Fibroblast of skin of abdomen (primary cell): ENCODE measurements at regions not wholly inside any gene's neighbourhood (a gene's known extent, or its start where the extent isn't known, plus 50 kb on each side); places are given as distances from the start of the nearest gene placed in this dataset.
A peak's percentile ranks its signal among the peaks of the same experiment; 100 is the strongest.
"Not testable (repeated sequence)": the region's sequence is repeated elsewhere in the genome, so short reads cannot be mapped to it uniquely, and the experiment has no call there.

ENCODE experiments used
- DNase-seq: peaks from one replicate; pipeline ENCODE4 v3.0.0-alpha.2; 2013

GRCh38 chr18:40326985-40327384, 1628.0 kb upstream of the PIK3C3 start:
- no peak for DNase-seq

DNA sequence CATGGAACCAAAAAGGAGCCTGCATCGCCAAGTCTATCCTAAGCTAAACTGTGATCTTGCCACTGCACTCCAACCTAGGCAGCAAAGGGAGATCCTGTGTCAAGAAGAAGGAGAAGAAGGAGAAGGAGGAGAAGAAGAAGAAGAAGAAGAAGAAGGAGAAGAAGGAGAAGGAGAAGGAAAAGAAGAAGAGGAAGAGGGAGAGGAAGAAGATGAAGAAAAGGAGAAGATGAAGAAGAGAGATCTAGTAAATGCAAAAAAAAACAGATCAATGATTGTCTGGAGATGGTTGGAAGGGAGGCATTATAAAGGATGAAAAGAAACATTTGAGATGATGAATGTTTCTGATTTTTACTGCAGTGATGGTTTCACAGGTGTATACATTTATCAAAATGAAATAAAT, 1629.0 kb upstream of the PIK3C3 start:
- no peak for DNase-seq

DNA sequence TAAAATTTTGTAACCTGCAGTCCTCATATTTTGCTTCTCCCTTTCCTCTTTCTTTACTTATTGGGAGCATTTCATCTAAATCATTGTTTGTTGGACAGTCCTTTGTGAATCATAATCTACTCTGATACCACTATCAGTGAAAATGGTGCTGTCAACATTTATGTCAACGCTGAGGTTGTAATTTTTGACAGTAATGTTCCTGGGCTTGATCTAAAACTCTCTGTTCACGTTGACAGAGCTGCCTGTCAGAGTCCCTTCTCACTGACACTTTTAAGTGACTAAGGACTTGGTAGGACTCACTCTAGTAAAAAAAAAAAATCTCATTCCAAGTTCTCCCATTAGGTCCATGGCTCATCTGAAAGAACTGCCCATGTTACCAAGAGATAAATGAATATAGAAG, 1640.8 kb upstream of the PIK3C3 start:
- DNase-seq, result no peak

GRCh38 chr18:40313030-40313642, 1641.9 kb upstream of the PIK3C3 start:
- DNase-seq, result no peak

GRCh38 chr18:40307627-40308026, 1647.4 kb upstream of the PIK3C3 start:
- no peak for DNase-seq

DNA sequence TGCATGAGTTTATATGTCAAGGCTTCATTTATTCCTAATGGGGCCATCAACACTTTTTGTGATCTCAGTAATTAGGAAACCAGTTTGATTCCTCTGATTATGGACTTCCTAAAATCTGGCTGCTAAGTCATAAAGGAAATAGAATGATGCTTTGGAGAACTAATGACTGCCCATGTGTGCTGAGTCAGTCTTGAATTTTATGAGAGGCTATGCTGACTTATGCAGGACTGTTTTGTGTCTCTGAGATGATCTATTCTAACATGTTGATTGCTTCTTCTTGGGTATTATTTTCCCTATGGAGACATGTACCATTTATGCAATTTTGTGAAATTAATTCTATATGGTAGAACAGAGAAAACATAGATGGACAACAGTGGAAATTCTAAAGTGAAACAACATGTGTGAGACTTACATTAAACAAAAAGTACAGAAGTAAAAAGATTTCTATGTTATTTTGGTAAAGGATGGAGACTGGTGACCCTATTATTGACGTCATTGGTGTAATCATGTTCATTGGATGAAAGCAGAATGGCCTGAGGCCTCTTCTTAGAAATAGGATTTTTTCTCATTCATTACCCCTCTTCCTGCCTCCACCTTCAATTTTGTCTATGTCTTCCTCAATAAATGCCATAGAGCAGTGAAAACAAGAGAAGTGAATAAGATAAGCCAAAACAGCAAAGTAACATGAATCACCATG, 1658.2 kb upstream of the PIK3C3 start:
- DNase-seq, result no peak

DNA sequence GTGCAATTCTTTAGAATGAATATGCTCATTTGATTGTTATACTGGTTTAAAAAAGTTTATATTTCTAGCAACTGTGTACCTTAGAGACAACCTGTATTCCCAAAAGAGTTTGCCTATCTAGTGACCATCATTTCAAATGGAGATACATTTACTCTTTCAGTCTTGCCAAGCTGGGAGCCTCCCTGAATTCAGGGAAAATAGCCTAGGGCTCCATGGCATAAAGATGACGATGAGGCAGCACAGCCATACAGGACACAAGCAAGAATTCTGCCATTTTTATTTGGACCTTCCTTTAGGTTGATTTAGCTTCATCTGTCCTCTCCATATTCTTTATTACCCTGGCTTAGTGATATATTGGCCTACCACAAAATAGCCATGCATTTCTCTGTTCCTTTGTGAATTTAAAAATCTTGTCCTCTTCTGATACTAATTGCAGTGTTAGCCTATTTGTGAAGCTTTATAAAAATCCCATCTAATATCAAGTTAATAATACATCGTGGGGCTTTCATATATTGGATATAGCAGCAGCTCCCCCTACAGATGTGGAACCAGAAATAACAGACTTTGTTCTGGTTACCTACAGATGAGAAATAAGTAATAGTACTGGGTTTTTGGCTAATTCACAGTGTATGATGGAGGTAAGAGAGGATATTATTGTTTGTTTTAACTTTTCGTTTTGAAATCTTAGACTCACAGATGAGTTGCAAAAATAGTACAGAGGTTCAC, 1661.9 kb upstream of the PIK3C3 start:
- DNase-seq, result peak; percentile 5

DNA sequence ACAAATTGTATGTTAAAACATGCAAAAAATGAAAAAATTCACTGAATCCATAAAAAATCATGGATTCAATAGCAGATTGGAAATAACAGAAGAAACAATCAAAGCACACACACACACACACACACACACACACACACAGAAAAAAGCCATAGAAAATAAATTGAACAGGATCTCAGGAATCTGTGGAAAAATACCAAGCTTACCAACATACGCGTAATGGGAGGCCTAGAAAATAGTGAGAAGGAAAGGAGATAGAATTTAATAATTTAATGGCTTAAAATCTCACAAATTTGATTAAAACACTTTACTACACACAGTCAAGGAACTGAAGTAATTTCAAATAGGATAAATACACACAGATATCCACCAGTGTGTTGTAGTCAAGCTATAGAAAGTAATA, 1671.5 kb upstream of the PIK3C3 start:
- DNase-seq, result no peak

DNA sequence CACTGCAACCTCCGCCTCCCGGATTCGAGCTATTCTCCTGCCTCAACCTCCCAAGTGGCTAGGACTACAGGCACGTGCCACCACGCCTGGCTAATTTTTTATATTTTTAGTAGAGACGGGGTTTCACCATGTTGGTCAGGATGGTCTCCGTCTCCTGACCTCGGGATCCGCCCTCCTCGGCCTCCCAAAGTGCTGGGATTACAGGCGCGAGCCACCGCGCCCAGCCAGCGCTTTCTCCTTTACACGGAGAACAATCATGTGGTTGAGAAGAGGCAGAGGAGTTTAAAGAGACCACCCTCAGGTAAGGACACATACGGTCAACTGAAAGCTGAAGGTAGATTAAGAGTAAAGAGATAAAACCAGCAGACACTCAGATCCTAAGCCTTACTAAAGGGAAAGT, 1673.7 kb upstream of the PIK3C3 start:
- not testable (repeated sequence) for DNase-seq

DNA sequence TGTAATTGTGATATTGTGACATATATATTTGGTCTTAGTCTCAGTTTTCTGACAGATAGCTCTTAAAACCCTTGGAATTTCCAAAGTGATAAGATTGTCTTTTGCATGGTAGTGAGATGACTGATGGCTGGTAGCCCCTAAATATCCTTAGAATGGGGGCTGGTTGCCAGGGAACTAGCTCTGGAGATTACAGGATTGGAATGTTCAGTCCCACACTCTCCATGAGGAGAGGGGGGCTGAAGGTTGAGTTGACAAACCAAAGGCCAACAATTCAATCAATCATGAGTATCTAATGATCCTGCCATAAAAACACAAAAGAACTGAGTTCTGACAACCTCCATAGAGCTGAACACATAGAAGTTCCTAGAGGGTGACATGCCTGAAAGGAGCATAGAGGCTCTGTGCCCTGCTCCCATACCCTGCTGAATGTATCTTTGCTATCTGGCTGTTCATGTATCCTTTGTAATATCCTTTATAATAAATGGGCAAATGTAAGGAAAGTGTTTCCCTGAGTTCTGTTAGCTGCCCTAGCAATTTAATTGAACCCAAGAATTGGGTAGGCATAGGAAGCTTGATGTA, 1680.3 kb upstream of the PIK3C3 start:
- DNase-seq, result no peak

DNA sequence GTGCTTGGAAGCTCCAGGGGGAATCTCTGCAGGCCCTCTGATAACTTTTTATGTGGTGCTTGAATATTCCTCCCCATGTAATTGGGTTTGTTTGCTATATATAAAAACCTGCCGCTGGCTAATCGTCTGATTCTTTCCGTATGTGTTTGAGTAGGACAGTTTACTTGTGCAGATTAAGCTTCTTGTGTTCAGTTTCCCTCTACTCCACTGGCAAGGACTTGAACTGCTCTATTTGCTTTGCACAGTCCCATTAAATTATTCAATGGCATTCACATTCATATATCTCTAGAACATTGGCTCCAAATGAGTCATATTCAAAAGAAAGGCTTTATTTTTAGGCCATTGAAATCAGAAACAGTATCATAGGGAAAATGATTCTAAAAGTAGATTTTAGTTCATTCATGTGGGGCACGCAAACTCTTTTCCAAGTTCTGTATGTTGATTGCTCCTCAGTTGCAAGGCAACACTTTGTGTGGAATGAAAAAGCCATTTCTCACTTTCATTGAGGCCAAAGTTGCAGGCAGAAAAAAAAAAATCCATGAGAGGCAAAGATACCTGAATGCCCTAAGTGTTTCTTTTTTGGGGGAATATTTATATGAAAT, 1682.3 kb upstream of the PIK3C3 start:
- no peak for DNase-seq

DNA sequence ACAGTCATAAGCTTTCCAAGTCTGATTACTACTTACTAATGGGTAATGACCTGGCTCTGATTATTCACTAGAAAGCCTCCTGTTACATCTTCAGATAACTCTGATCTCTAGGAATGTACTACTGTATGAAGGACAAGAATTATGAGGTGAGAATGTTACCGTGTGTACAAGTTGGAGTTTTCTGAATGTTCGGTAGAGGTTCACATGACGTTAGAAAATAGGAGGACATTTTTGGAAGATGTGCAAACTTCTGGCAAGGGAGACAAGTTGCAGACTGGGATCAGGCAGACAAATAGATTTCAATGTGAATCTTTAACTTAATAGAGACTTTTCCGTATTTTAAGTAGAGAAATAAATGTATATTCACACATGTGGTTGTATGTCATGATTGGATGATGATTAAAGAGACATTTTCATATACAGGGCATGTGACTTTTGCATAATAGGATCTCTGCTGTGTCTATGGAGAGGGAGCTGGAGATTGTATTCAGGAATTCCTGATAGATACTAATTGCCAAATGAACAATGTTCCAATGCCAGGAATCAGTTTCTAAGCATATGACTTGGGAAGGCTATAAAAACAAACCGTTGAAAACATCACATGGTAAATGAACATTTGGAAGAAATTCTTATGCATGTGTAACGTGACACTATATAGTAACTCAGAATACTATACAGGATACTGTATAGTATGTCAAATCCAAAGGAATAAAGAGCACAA, 1695.8 kb upstream of the PIK3C3 start:
- DNase-seq, result peak; percentile 14

- DNase-seq, result peak; percentile 15
These were observed 1696.7 kb upstream of the PIK3C3 start for GRCh38 chr18:40258311-40258710.

DNA sequence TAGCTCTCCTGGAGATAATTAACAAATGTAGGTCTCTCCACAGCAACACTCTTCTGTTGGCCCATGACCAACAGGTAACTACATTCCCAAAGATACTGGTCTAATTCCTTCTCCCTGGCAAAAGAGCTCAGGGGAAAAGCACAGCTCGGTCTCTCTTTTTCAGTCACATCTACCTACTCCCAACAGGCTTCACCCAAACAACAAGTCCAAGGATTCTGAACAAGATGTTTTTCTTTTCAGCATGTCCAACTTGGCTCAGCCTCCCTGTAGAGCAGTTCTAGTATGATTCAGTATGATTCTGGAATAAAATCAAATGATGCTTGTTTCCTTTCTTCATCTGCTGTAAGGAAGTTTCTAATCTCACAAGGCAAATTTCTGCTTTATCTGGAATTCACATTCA, 1704.8 kb upstream of the PIK3C3 start:
- no peak for DNase-seq

DNA sequence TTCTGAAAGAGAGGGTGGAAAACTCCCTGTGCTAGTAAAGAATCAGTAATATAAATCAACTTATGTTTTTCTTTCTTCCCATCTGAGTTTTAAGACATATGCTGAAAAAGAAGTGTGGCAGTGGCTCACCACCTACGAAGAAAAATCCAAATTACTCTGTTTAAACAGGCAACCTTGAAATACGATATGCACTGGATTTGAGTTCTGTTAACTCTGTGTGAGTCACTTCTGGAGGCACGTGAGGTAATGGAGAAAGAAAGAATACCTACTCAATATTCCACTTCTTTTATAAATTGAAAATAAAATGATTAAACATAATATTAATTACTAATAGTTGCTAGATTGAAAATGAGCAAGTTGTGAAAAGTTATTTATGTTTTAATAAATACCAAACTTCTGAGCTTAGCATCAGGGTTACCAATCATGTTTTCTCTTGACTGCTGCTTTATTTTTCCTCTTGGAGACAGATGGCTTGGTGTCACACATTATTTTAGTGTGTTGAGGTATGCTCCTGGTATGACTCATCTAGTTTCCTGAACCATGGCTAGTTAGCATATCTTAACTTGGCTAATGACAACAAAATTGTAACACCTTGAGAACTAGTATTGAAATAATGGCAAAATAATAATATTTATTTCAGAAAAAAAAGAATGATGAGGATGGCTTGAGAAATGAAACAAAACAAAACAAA, 1705.5 kb upstream of the PIK3C3 start:
- no peak for DNase-seq

DNA sequence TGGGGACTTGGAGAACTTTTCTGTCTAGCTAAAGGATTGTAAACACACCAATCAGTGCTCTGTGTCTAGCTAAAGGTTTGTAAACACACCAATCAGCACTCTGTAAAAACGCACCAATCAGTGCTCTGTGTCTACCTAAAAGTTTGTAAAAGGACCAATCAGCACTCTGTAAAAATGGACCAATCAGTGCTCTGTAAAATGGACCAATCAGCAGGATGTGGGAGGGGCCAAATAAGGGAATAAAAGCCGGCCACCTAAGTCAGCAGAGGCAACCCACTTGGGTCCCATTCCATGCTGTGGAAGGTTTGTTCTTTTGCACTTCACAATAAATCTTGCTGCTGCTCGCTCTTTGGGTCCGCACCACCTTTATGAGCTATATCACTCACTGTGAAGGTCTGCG, 1709.4 kb upstream of the PIK3C3 start:
- not testable (repeated sequence) for DNase-seq

- DNase-seq, result peak; percentile 52
These were observed 1711.4 kb upstream of the PIK3C3 start for GRCh38 chr18:40243607-40244006.

GRCh38 chr18:40235836-40236235, 1719.2 kb upstream of the PIK3C3 start:
- DNase-seq, result no peak

- DNase-seq, result no peak
These were observed 1719.7 kb upstream of the PIK3C3 start for GRCh38 chr18:40235323-40235722.

DNA sequence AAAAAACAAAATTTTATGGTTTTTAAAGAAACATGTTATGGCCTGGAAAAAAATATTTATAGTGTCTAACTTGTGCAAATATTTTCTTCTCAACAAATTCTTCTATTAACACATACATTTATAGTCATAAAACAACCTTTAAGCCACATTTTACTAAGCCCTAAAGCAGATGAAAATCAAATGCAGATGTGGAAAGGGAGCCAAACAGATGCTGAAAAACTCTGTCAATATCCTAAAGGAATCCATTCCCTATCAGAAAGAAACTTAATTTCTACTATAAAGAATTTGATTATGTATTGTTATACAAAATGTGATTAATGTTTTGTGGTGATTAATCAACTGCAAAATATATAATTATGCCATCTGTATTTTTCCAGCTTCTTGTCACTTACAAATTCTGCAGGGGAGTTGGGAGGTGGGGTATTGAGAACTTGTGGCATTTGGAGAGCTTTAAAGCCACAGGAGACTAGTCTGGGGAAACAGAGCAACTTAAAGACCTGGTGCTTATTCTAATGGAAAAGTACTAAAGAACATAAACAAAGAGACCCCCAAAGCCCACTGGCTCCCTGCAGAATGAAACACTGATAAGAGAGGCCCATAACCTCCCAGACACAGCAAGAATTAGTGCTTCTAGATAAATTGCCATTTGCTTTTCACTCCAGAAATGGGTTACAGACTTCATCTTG, 1721.0 kb upstream of the PIK3C3 start:
- DNase-seq, result no peak

GRCh38 chr18:40222776-40223175, 1732.3 kb upstream of the PIK3C3 start:
- DNase-seq, result peak; percentile 51
